HFF-Myc (cell line): ENCODE measurements at regions not wholly inside any gene's neighbourhood (a gene's known extent, or its start where the extent isn't known, plus 50 kb on each side); places are given as distances from the start of the nearest gene placed in this dataset.

ENCODE experiments used
- DNase-seq: peaks from one replicate; pipeline ENCODE4 v3.0.0-alpha.2; 2011; ENCODE audit warnings: low read depth; ENCODE audit errors: extremely low read depth
- H3K4me3 ChIP-seq: replicated peaks from 2 replicates; pipeline ENCODE4 v1.5.1; 2011; ENCODE audit warnings: low read depth, mild to moderate bottlenecking, control low read depth, low read length
- CTCF ChIP-seq: IDR thresholded peaks from 2 replicates; pipeline ENCODE4 v1.5.1; 2012; ENCODE audit warnings: mild to moderate bottlenecking, low read depth, low read length, control low read depth; ENCODE audit errors: missing control alignments

- no peak for TF ChIP-seq CTCF
- no peak for DNase-seq
- no peak overlapping the region for H3K4me3 ChIP-seq
Observed at GRCh38 chr10:28975891-28976531, 298.7 kb downstream of the BAMBI start.

GRCh38 chr10:28977518-28977917 lies 300.2 kb downstream of the BAMBI start:
- no peak for DNase-seq
- no peak for TF ChIP-seq CTCF

GRCh38 chr10:28980264-28980663 lies 302.9 kb downstream of the BAMBI start:
- H3K4me3 ChIP-seq = no peak overlapping the region
- DNase-seq = no peak
- no peak for TF ChIP-seq CTCF

More at GRCh38 chr10:28977518-28977917, 300.2 kb downstream of the BAMBI start:
- H3K4me3 ChIP-seq = no peak overlapping the region

GRCh38 chr10:28981007-28981406 lies 303.7 kb downstream of the BAMBI start:
- DNase-seq = no peak
- no peak overlapping the region for H3K4me3 ChIP-seq
- TF ChIP-seq CTCF = no peak

GRCh38 chr10:28982974-28983373 lies 305.7 kb downstream of the BAMBI start:
- DNase-seq = no peak
- H3K4me3 ChIP-seq = no peak overlapping the region
- no peak for TF ChIP-seq CTCF

- H3K4me3 ChIP-seq = no peak overlapping the region
- DNase-seq = no peak
- TF ChIP-seq CTCF = no peak
Observed at GRCh38 chr10:28983799-28984198, 305.1 kb upstream of the LYZL1 start.

- H3K4me3 ChIP-seq = no peak overlapping the region
- DNase-seq = peak; percentile 48
- TF ChIP-seq CTCF = no peak
Observed at GRCh38 chr10:28984431-28984830, 304.4 kb upstream of the LYZL1 start.
